Femur (tissue), 1 donor: ENCODE measurements at regions not wholly inside any gene's neighbourhood (a gene's known extent, or its start where the extent isn't known, plus 50 kb on each side); places are given as distances from the start of the nearest gene placed in this dataset.
"Not testable (repeated sequence)": the region's sequence is repeated elsewhere in the genome, so short reads cannot be mapped to it uniquely, and the experiment has no call there.

ENCODE experiments used
- DNase-seq: peaks from one replicate; pipeline ENCODE4 v3.0.0-alpha.2; 2017

DNA sequence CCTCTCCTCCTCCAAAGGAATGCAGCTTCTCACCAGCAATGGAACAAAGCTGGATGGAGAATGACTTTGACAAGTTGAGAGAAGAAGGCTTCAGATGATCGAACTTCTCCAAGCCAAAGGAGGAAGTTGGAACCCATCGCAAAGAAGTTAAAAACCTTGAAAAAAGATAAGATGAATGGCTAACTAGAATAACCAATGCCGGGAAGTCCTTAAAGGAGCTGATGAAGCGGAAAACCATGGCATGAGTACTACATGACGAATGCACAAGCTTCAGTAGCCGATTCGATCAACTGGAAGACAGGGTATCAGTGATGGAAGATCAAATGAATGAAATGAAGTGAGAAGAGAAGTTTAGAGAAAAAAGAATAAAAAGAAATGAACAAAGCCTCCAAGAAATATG lies 629.2 kb upstream of the PABPC4L start:
- DNase-seq, result not testable (repeated sequence)

DNA sequence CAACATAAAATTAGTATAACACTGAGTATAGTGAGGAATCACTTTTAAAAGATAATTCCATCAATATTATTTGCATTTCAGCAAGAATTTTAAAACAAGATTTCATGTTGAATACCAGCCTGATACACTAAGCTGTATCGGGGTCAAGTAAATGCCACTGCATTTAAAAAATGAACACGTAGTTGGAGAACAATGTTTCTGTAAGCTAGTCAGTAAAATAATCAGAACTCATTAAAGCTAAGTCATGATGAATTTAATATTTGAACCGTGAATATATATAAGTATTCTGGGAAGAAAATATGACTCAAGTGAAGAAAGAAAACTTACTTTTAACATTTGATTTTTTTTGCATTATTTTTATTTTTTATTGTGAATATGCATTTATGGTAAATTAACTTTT lies 611.0 kb upstream of the PABPC4L start:
- DNase-seq, result no peak

DNA sequence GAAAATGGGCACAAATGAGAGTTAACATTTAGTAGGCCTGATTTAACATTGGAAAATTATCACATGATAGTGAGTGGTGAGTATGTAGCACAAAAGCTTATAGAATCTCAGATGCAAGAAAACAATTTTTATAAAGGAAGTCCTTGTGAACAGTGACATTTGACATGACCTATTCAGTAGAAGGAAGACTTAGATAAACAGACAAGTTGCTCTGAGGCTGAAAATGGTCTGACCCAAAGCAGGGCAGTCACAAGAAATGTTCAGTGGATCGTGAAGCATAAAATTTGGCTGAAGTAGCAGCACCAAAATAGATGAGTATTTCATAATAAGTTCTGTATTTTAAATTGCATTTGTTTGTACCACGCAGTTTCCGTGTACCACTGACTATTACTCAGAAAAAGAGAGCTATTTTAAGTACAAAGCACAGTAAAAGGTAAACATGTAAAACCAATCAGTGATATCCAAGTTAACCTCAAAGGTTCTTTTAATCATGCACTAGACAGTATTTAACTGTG lies 605.7 kb upstream of the PABPC4L start:
- DNase-seq, result no peak

GRCh38 chr4:134798573-134798972 lies 597.0 kb upstream of the PABPC4L start:
- DNase-seq, result no peak

GRCh38 chr4:134787315-134787714 lies 585.7 kb upstream of the PABPC4L start:
- no peak for DNase-seq

- DNase-seq, result no peak
These were observed 578.7 kb upstream of the PABPC4L start for GRCh38 chr4:134780244-134780643.

GRCh38 chr4:134777606-134778005 lies 576.0 kb upstream of the PABPC4L start:
- no peak for DNase-seq

GRCh38 chr4:134773497-134774000 lies 572.0 kb upstream of the PABPC4L start:
- no peak for DNase-seq

- no peak for DNase-seq
These were observed 560.5 kb upstream of the PABPC4L start for GRCh38 chr4:134762053-134762452.

- no peak for DNase-seq
These were observed 554.8 kb upstream of the PABPC4L start for GRCh38 chr4:134756421-134756820.

DNA sequence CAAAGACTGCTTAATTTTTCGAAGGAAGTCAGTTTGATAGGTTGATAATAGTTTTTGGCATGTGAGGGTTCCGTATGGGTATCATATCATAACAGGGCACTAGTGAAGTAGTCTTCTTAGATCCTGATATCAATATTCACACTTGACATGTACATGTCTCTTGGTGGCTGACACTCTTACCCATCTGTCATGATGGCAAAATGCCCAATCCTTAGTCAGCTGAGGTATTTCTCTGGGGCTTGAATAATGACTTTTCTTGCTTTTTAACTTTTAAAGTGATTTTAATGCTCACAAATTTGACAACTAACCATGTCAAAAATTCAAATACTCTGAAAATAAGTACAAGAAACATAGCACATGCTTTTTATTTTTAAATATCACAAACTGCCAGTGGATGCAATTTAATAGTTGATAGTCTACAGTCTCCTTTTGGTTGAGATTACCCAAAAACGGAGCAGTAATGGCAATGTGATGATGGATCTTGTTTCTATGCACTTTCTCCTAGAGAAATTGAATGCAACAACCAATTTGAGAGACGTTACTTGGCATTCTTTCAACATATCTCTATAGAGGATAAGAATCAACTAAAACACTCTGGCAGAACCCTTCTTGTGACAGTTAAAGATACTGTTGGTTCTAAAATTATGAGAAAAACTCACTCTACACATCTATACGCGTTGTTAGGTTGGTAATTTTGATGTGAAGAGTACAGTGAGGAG lies 552.9 kb upstream of the PABPC4L start:
- no peak for DNase-seq

DNA sequence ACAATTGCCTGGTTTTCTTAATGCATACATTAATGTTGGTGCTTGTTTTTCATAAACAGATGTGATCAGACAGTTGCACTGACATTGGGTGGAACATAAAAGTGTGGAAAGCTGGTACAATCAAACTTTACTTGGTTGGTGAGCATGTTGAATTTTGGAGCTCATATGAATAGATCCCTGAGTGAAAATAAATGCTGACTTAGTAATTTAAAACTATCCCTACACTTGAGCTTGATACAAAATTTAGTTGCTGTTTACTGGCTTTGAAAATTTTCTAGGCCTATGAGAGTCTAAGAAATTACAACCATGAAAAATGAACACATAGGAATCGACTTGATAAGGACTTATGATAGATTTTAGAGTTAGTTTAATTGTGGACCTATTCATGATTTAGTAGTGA lies 551.8 kb upstream of the PABPC4L start:
- DNase-seq, result no peak

DNA sequence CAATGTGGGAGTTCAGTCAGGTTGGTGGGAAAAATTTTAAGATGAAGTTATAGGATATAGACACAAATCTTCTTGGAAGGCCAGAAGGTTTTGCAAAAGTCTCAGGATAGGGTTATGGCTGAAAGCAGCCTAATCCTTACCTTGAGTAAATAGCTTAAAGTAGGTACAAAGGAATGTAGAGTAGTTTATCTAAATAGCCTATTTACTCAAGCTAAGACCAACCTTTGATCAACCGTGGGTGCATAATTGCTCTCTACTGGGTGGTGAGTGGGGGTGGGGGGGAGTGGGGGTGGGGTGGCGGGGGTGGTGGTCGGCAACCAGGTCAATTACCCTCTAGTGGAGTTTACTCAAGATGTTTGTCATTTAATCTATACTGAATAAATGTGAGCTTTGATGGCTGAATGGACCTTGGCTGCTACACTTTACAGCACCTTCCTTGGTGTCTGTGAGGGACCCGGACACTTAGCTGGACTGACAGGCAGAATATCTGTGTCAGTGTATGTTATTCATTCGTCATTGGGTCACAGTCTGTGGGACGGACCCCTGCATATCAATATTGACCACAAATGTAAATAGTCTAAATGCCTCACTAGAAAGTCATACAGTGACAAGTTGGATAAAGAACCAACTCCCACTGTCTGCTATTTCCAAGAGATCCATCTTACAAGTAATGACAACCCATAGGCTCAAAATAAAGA lies 545.7 kb upstream of the PABPC4L start:
- DNase-seq, result no peak

GRCh38 chr4:134740290-134740689 lies 538.7 kb upstream of the PABPC4L start:
- DNase-seq, result no peak

DNA sequence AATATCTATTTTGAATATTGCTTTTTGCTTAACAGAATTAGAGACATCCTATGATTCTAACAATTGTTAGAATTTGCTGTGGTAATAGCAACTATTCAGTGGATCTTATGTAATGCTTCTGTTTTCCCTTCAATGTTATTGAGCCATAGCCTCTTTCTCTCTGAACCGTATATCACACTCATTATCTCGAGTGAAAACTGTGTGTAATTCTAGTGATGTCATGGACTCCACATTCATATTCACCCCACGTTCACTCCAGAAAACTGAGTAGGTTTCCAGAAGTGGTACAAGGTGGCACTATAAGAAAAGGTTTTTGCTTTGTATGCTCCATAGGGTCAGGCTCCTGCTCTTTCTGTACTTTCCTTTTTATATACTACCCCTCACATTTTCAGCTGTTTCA lies 534.3 kb upstream of the PABPC4L start:
- DNase-seq, result no peak

GRCh38 chr4:134727696-134728095 lies 526.1 kb upstream of the PABPC4L start:
- no peak for DNase-seq

DNA sequence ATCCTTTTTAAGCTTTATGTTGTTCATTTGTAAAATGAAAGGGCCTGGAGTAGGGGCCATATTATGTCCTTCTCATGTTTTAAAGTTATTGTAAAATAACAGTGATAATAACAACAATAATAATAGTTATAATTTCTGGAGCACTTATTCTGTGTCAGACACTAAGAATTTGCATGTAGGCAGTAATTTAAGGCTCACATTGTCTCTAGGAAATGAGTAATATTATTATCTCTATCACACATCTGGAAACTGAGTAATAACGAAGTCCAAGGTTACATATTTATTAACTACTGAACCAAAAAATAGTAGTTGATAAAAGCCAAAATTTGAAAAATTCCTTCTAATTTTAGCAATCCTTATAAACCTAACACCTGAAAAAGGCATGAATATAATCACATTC lies 520.7 kb upstream of the PABPC4L start:
- DNase-seq, result no peak

DNA sequence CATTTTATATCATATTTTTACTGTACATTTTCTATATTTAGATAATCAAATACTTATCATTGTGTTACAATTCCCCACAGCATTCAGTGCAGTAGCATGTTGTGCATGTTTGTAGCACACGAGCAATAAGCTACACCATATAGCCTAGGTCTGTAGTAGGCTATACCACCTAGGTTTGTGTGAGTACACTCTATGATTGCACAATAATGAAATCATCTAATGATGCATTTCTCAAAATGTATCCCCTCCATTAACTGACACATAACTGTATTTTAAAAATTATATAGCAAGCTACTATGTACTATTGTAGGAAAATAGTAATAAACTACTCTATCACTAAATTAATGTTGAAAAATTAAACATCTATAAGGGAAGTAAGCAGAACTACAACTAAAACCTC lies 518.4 kb upstream of the PABPC4L start:
- no peak for DNase-seq

DNA sequence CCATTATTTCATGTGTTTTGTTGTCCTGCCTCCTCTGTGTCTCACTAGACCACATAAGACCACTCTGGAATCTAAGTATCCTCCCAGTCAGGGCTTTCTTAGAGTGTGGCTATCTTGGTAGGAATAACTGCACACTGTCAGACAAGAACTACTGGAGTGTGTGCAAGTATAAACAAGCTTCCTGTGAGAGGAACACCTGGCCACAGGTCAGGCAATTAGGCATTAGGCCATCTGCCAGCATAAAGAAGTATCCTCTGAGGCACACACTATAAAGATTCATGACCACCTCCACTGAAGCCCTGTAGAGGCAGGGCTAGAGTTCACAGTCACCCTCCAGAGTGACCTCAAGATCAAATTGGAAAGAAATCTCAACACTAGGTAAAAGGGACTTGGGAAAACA lies 507.0 kb upstream of the PABPC4L start:
- DNase-seq, result no peak

DNA sequence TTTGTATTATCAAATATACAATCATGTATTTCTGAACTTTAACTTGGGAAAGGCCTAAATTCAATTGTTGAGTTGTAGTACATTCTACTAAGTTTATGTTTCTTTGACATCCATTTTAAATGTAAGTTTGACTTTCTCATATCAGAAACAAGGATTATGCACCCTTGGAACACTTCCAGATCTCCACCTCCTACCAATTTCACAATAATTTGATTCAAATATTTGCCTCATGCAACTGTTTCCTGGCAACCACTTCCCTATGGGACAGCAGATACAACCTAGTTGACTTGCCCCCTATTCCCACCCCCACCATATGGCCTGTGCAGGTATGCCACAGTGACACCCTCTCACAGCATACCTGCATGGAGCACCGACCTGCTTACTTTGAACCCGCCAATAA lies 506.4 kb upstream of the PABPC4L start:
- DNase-seq, result no peak

DNA sequence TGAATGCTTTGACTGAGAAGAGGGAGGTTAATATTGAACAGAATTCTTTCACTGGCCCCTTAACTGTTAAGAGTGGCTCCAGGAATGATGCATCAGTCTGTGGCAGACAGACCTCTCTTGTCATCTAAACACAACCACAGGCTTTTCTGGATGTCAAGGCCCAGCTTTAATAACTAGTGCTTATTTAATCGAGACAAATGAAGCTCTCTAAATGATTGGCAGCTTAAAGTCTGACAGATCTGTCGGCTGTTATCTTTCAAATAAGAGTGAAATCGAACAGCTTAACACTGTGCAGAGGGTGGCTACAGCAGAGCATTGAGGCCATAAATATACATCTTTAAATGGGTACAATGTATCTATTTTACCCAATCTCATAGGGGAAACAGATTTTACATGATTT lies 500.8 kb upstream of the PABPC4L start:
- DNase-seq, result no peak

GRCh38 chr4:134700251-134700650 lies 498.7 kb upstream of the PABPC4L start:
- DNase-seq, result no peak

GRCh38 chr4:134698831-134699230 lies 497.2 kb upstream of the PABPC4L start:
- not testable (repeated sequence) for DNase-seq

DNA sequence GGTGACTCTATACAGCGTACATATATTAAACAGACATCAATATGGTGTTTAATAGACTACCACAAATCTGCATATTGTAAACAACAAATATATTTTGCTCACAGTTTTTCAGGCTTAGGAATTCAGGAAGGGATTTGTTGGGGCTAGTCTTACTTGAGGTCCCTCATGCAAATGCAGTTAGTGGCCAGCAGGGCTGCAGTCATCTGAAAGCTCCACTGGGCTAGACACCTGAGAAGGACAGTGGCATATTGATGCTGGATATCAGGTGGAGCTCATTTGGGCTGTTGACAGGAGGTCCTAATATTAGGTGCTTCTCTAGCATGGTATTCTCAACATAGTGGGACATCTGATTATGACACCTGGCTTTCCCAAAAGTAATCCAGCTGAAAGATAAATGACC lies 493.8 kb upstream of the PABPC4L start:
- no peak for DNase-seq
